Kidney (tissue), 13 donors: ENCODE measurements at regions not wholly inside any gene's neighbourhood (a gene's known extent, or its start where the extent isn't known, plus 50 kb on each side); places are given as distances from the start of the nearest gene placed in this dataset.

Source experiments
- DNase-seq, 5 donors: peaks; one replicate each; pipeline ENCODE4 v3.0.0-alpha.2; 2013 to 2020
- FAIRE-seq: peaks from 2 replicates; lab custom pipeline; 2012; peaks lifted over from hg19 to GRCh38; lab: Jason Lieb, UNC
- H3K27ac ChIP-seq, 2 donors: one replicate each; pipeline ENCODE4 v1.7.0; 2013; ENCODE audit warnings: low read depth in 2 of 2, low read length in 2 of 2, inconsistent platforms in 1 of 2
- H3K27me3 ChIP-seq: one replicate; pipeline ENCODE4 v1.7.1; 2013; ENCODE audit warnings: low read length, inconsistent platforms; ENCODE audit not compliant: control insufficient read depth, insufficient read depth
- H3K36me3 ChIP-seq, 3 donors: one replicate each; pipeline versions ENCODE4 v1.7.0 to v1.7.1; 2013; ENCODE audit warnings: low read length in 3 of 3, control low read depth in 1 of 3, inconsistent platforms in 1 of 3; ENCODE audit not compliant: insufficient read depth in 3 of 3, control insufficient read depth in 2 of 3
- H3K4me1 ChIP-seq, 3 donors: one replicate each; pipeline versions ENCODE4 v1.7.0 to v1.7.1; 2013; ENCODE audit warnings: low read length in 3 of 3, inconsistent platforms in 1 of 3, low read depth in 1 of 3; ENCODE audit not compliant: control insufficient read depth in 2 of 3, insufficient read depth in 2 of 3
- H3K4me3 ChIP-seq, 3 donors: one replicate each; pipeline versions ENCODE4 v1.7.0 to v1.8.1; 2013; ENCODE audit warnings: low read length in 3 of 3, control low read depth in 1 of 3, inconsistent platforms in 1 of 3
- H3K9ac ChIP-seq, 3 donors: one replicate each; pipeline versions ENCODE4 v1.7.0 to v1.7.1; 2013; ENCODE audit warnings: low read length in 3 of 3, control low read depth in 1 of 3, inconsistent platforms in 1 of 3
- H3K9me3 ChIP-seq, 3 donors: one replicate each; pipeline versions ENCODE4 v1.7.0 to v1.7.1; 2013; ENCODE audit warnings: low read length in 3 of 3, control low read depth in 1 of 3, inconsistent platforms in 1 of 3; ENCODE audit not compliant: control insufficient read depth in 2 of 3, insufficient read depth in 1 of 3
- intact Hi-C: fragments of 100-400 bp; cut with DNase I; formaldehyde crosslinking; loops from one replicate; pipeline ENCODE4 v1.11.1; 2022
- TF ChIP-seq, protein P1 (sequence below): IDR thresholded peaks from 3 replicates; pipeline ENCODE4 v1.5.1; 2012; ENCODE audit warnings: mild to moderate bottlenecking, moderate library complexity, borderline replicate concordance; ENCODE audit not compliant: insufficient read depth; ENCODE audit errors: extremely low read depth
- donor health status: control.
- donor health status: control.
- donor health status: control.
- donor health status: control.
- donor health status: control.
- donor health status: DM: yes; HTN: yes; CAD: no.
- donor health status: Normal renal cell carcinoma (clear cell type).

DNA sequence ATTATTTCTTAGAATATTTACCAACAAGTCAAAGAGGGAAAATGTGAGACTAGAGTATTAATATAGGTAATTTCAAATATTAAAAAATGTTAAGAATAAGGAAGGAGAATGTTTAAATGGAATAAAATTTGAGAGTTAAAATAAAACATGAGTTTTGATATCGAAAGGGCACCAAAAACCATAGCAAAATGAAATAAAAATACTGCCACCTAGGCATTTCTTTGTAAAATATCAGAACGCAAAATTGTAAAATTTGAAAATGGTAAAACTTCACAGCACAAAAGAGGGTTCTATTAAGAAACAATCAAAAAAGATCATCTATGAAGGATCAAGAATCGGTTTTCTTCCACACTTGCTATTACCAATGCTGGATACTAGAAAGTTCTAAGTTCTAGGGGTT is 418.3 kb downstream of the TAF11L14 start:
- H3K4me3 ChIP-seq, result no peak overlapping the region
- FAIRE-seq (no peak), DNase-seq (no peak)
- intact Hi-C loops, result no loop called here
- TF ChIP-seq, protein P1, sequence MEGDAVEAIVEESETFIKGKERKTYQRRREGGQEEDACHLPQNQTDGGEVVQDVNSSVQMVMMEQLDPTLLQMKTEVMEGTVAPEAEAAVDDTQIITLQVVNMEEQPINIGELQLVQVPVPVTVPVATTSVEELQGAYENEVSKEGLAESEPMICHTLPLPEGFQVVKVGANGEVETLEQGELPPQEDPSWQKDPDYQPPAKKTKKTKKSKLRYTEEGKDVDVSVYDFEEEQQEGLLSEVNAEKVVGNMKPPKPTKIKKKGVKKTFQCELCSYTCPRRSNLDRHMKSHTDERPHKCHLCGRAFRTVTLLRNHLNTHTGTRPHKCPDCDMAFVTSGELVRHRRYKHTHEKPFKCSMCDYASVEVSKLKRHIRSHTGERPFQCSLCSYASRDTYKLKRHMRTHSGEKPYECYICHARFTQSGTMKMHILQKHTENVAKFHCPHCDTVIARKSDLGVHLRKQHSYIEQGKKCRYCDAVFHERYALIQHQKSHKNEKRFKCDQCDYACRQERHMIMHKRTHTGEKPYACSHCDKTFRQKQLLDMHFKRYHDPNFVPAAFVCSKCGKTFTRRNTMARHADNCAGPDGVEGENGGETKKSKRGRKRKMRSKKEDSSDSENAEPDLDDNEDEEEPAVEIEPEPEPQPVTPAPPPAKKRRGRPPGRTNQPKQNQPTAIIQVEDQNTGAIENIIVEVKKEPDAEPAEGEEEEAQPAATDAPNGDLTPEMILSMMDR, result no peak
- no peaks in the 10 kb centered on the region for H3K27me3 ChIP-seq
- H3K9ac ChIP-seq, result no peak overlapping the region
- no peaks in the 10 kb centered on the region for H3K36me3 ChIP-seq
- no peak overlapping the region for H3K27ac ChIP-seq
- no peaks in the 10 kb centered on the region for H3K9me3 ChIP-seq
- no peaks in the 10 kb centered on the region for H3K4me1 ChIP-seq

DNA sequence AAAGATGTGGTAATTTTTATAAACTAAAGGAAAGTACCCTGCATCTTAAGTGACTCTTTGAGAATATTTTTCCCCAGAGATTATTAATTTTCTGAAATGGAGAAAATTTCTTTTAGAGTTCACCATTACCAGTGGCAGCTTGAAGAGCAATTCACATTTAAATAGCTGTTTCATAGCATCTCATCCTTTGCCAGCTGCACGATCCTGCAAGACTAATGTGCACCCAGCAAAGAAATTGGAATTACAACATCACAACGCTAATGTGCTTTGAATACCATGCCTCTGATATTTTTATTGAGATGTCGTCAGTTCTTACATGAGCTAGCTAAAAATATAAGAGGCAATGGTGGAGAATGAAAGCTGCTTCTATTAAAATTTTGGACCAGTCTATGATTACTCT is 423.5 kb downstream of the TAF11L14 start:
- TF ChIP-seq, protein P1, result no peak
- no peak for FAIRE-seq
- intact Hi-C loops, result no loop called here

DNA sequence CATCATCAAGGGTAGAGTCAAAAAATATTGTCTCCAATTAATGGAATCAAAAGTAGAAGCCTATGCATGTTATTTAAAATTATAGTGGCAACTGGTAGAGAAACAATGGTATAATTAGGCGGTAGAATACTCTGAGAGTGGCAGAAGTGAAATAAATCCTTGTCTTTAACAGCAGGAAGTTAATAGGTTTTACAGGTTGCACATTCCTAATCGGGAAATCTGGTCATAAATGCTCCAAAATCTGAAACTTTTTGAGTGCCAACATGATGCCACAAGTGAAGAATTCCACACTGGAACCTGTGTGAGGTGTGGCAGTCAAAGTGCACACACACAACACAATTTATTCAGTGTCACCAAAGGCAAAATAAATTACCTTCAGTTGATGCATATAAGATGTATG is 433.4 kb downstream of the TAF11L14 start:
- intact Hi-C loops, result no loop called here
- no peak overlapping the region for H3K27ac ChIP-seq
- FAIRE-seq (no peak), DNase-seq (no peak)
- no peak overlapping the region for H3K4me3 ChIP-seq
- TF ChIP-seq, protein P1, result no peak
- H3K27me3 ChIP-seq, result no peaks in the 10 kb centered on the region
- no peak overlapping the region for H3K9ac ChIP-seq
- H3K36me3 ChIP-seq, result no peaks in the 10 kb centered on the region
- no peaks in the 10 kb centered on the region for H3K9me3 ChIP-seq
- H3K4me1 ChIP-seq, result no peaks in the 10 kb centered on the region

More for the DNA sequence above, 423.5 kb downstream of the TAF11L14 start:
- Histone ChIP-seq H3K4me1 (no peaks in the 10 kb centered on the region), H3K36me3 (no peaks in the 10 kb centered on the region), H3K9me3 (no peaks in the 10 kb centered on the region), H3K27ac (no peak overlapping the region), H3K9ac (no peak overlapping the region), H3K27me3 (no peaks in the 10 kb centered on the region), H3K4me3 (no peak overlapping the region)
- DNase-seq, result no peak

DNA sequence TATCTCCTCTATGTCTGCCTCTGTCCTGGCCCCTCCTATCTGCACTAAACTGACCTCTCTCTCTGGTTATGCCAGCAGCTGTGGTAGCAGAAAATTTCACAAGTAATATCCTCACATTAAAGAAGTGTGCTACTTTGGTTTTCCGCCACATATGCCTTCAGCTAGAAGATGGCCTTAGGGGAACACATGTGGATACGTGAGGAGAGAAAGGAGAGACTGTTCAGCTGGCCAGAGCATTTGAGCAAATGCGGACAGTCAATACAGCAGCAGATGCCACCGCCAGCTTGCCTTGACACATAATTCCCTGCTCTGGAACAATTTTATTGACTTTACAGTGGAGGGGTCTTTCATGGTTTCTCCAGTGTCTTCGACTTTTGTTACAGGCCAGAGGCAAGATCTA is 434.6 kb downstream of the TAF11L14 start:
- Histone ChIP-seq H3K36me3 (no peaks in the 10 kb centered on the region), H3K27me3 (no peaks in the 10 kb centered on the region), H3K27ac (no peak overlapping the region), H3K4me1 (no peaks in the 10 kb centered on the region), H3K4me3 (no peak overlapping the region), H3K9me3 (no peaks in the 10 kb centered on the region), H3K9ac (no peak overlapping the region)
- FAIRE-seq (no peak), DNase-seq (peak in 4 of 5 donors; percentile 46 to 73 (median 50))
- TF ChIP-seq, protein P1, result no peak
- intact Hi-C loops, result no loop called here
